ENCODE measurements at regions not wholly inside any gene's neighbourhood (a gene's known extent, or its start where the extent isn't known, plus 50 kb on each side); places are given as distances from the start of the nearest gene placed in this dataset.

GRCh38 chr17:73694491-73694890 lies 50.2 kb upstream of the SDK2 start:
- WGBS, 2 donors: 67 to 100% methylated on average over 2 of the region's 2 CpGs
- Histone ChIP-seq H3K9me3 (no peaks in the 10 kb centered on the region), H3K4me1 (no peaks in the 10 kb centered on the region), H3K27me3 (peaks cover 0 to 36% (median 0%) of the 10 kb centered on the region in 4 donors), H3K4me3 (no peak overlapping the region), H3K36me3 (no peaks in the 10 kb centered on the region), H3K27ac (no peak overlapping the region)
- DNase-seq: no peak
- intact Hi-C loops (cut with DNase I): no loop called here
- TF ChIP-seq POLR2A (IDR thresholded peaks at IDR 0.05): no peak
- TF ChIP-seq, protein P1, sequence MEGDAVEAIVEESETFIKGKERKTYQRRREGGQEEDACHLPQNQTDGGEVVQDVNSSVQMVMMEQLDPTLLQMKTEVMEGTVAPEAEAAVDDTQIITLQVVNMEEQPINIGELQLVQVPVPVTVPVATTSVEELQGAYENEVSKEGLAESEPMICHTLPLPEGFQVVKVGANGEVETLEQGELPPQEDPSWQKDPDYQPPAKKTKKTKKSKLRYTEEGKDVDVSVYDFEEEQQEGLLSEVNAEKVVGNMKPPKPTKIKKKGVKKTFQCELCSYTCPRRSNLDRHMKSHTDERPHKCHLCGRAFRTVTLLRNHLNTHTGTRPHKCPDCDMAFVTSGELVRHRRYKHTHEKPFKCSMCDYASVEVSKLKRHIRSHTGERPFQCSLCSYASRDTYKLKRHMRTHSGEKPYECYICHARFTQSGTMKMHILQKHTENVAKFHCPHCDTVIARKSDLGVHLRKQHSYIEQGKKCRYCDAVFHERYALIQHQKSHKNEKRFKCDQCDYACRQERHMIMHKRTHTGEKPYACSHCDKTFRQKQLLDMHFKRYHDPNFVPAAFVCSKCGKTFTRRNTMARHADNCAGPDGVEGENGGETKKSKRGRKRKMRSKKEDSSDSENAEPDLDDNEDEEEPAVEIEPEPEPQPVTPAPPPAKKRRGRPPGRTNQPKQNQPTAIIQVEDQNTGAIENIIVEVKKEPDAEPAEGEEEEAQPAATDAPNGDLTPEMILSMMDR (IDR thresholded peaks at IDR 0.05): no peak

GRCh38 chr17:73695035-73695738 lies 50.9 kb upstream of the SDK2 start:
- H3K4me1 ChIP-seq: no peaks in the 10 kb centered on the region
- no peak overlapping the region for H3K27ac ChIP-seq
- no peak overlapping the region for H3K4me3 ChIP-seq
- no peak for DNase-seq
- 33 to 46% methylated on average over 2 of the region's 2 CpGs for WGBS, 2 donors
- intact Hi-C loops (cut with DNase I): no loop called here
- no peaks in the 10 kb centered on the region for H3K36me3 ChIP-seq
- H3K27me3 ChIP-seq: peaks cover 0 to 35% (median 0%) of the 10 kb centered on the region in 4 donors
- H3K9me3 ChIP-seq: no peaks in the 10 kb centered on the region
- TF ChIP-seq POLR2A (IDR thresholded peaks at IDR 0.05): no peak
- TF ChIP-seq, protein P1 (IDR thresholded peaks at IDR 0.05): no peak

GRCh38 chr17:73696251-73696650 lies 52.0 kb upstream of the SDK2 start:
- Histone ChIP-seq H3K27ac (no peak overlapping the region), H3K9me3 (no peaks in the 10 kb centered on the region), H3K4me3 (no peak overlapping the region), H3K27me3 (peaks cover 0 to 39% (median 0%) of the 10 kb centered on the region in 4 donors), H3K36me3 (no peaks in the 10 kb centered on the region), H3K4me1 (no peaks in the 10 kb centered on the region)
- DNase-seq: no peak
- TF ChIP-seq, protein P1 (IDR thresholded peaks at IDR 0.05): no peak
- TF ChIP-seq POLR2A (IDR thresholded peaks at IDR 0.05): no peak
- intact Hi-C loops (cut with DNase I): no loop called here
- 83 to 88% methylated on average over 2 to 3 of the region's 3 CpGs for WGBS, 2 donors

DNA sequence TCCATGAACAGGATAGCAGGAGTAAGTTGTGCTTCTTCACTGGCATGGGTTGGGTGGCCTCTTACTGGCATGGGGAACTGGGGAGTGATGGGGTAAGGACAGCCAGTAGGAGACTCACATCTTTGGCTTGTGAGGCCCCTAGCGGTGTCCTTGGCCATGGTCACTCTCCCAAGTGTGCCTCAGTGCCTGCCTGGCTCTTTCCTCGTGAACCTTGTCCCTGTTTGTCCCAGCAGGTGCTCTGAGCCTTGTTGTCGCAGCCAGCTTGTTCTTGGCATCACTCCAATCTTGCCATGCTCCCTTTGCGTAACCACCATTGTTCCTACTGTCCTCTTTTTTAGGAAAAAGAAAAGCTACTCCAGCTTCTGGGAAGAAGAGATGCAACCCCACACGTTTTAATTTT lies 53.6 kb upstream of the SDK2 start:
- intact Hi-C loops (cut with DNase I): no loop called here
- TF ChIP-seq POLR2A (IDR thresholded peaks at IDR 0.05): no peak
- TF ChIP-seq, protein P1 (IDR thresholded peaks at IDR 0.05): no peak
- no peak overlapping the region for H3K4me3 ChIP-seq
- no peaks in the 10 kb centered on the region for H3K4me1 ChIP-seq
- 44 to 55% methylated on average over 5 of the region's 5 CpGs for WGBS, 2 donors
- H3K36me3 ChIP-seq: no peaks in the 10 kb centered on the region
- H3K27ac ChIP-seq: no peak overlapping the region
- H3K27me3 ChIP-seq: peaks cover 0 to 49% (median 0%) of the 10 kb centered on the region in 4 donors
- H3K9me3 ChIP-seq: no peaks in the 10 kb centered on the region
- no peak for DNase-seq

DNA sequence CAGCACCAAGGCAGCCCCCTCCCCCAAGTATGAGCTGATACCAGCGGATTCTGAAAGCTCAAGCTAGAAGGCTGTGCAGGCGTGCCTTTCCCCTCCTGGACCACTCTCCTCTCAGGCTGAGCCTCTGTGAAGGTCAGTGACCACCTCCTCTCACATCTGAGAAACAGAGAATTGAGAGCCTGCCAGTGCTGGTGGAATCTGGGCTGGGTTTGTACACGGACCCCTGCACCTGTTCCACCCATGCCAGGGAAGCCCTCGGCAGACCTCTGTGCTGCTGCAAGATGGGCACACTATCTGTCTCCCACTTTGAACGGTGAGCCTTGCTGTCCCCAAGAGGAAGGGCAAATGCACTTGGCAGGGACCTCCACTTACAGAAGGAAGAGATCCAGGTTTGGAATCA lies 54.7 kb upstream of the SDK2 start:
- H3K4me3 ChIP-seq: no peak overlapping the region
- peaks cover 0 to 56% (median 0%) of the 10 kb centered on the region in 4 donors for H3K27me3 ChIP-seq
- TF ChIP-seq POLR2A (IDR thresholded peaks at IDR 0.05): no peak
- TF ChIP-seq, protein P1 (IDR thresholded peaks at IDR 0.05): no peak
- intact Hi-C loops (cut with DNase I): no loop called here
- H3K27ac ChIP-seq: no peak overlapping the region
- no peaks in the 10 kb centered on the region for H3K36me3 ChIP-seq
- 50 to 75% methylated on average over 1 of the region's 5 CpGs for WGBS, 2 donors
- no peaks in the 10 kb centered on the region for H3K4me1 ChIP-seq
- no peaks in the 10 kb centered on the region for H3K9me3 ChIP-seq
- DNase-seq: no peak

Data from esophagus squamous epithelium (tissue), 5 donors.